Epidermal melanocyte (primary cell): ENCODE measurements at regions not wholly inside any gene's neighbourhood (a gene's known extent, or its start where the extent isn't known, plus 50 kb on each side); places are given as distances from the start of the nearest gene placed in this dataset.
"Not testable (repeated sequence)": the region's sequence is repeated elsewhere in the genome, so short reads cannot be mapped to it uniquely, and the experiment has no call there.

Source experiments
- DNase-seq: peaks from one replicate; pipeline ENCODE4 v3.0.0; 2011; ENCODE audit warnings: low spot score; ENCODE audit not compliant: insufficient read length

DNA sequence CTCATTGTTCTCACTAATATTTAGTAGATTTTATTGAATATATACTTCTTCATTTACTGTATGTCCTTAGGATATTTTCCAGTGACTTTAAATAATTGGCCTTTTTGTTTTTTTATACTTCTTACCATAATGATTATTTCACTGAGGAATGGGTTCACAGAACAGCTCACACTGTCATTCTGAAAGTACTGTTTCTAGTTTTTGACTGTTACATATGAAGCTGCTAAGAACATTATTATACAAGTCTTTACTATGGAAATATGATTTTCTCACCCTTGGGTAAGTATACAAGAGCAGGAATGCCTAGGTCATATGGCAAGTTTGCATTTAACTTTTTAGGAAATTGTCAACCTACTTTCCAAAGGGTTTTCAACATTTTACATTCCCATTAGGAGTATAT is 343.1 kb downstream of the CCER1 start:
- DNase-seq, result no peak

DNA sequence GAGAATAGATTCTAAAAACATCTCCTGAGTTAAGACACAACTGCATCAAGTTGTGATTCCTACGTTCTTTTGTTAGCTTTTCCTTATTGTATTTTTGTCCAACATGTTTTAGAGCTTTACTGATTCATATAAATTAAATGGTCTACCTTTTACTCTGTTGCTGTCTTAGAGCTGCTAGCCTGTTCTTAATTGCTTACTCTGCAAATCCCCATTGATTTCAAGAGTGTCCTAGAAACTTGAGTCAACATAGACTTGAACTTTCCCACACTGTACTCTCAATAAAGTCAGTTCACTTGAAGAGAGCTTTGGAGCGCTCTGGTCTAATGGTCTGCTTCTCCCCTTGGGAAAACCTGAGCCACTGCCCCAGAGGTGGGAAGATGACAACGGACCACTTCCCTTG is 343.9 kb downstream of the CCER1 start:
- no peak for DNase-seq

DNA sequence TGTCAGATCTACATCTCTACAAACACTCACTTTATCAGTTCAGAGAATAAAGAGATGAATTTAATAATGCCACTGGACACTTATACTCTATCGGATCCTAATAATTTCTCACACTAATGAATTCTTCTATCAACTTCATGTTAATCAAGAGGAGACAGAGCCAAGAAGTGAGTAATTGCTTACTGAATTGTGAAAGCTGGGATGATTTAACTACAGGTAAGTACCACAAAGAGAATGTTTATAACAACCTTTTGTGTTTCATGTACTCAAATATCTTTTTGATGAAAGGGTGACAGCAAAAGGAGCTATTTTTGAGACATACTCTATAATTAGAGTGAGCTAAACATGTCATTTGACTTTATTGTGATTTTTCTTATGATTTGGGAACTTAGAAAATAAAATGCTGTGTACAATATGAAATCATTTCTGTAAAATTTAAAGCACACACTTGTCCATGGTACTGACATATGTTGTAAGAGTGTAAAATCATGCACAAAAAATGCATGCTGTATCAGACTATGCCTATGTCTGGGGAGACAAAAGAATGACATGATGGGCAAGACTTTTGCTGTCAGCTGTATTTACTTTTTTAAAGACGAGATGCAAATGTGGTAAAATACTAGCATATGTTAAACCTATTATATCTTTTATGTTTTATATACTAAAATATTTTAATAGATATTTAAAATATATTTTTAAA is 361.2 kb downstream of the CCER1 start:
- no peak for DNase-seq

DNA sequence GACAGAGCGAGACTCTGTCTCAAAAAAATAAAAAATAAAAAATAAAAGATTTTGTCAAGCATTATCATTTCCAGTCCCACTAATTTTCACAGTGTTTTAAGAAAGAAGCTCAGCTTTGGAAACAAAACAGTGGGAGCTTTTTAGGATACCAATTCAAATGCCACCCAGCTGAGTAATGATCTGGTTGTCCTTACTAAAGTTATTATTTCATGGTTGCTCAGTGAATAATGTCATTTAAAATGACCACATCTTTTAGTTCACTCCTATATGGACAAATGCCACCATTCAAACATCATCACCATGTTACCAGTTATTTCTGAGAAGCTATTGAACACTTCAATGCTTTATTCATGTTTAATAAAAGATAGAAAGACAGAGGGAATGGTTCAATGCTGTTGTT is 365.0 kb downstream of the CCER1 start:
- no peak for DNase-seq

DNA sequence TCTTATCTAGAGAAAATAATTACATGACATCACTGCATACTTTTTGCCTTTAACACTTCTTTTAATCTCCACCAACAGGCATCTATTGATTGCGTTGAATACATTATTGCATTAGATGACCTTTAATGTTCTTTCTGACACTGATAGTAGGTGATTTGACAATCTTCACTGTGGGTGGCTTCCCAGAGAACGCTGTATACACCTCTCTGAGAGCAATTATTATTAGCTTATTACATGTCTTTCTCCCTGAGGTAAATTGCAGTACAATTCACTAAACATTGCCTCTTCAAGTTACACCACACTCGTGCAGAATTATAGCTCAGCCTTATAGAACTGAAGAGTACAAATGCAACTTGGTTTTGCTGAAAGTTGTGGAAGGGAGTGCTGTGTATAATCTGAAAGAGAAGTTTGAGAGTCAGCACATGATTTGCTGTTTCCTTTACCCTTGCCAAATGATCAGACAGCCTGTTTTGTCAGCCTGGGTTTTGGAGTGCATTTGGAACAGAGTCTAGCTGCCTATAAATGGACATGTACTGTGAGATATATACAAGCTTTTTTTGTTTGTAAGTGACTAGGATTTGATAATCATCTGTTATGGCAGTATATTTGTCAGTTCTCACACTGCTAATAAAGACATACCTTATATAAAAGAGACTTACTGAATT is 369.2 kb downstream of the CCER1 start:
- no peak for DNase-seq

DNA sequence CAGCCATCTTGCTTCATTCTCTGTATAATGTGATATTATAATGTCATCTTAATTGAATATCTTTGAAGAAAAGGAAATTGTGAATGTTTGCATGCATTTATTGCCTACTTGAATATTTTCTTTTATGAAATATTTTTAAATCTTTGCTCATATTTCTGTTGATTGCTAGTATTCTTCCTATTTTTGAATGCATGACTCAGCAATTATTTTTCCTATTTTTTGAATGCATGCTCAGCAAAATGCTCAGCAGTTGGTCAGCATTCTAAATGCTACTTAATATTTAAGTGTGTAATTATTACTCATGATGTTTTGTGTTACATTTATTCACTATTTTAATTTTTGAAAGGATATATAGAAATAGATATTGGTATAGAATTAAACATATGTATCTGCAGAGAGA is 378.3 kb downstream of the CCER1 start:
- DNase-seq, result no peak

DNA sequence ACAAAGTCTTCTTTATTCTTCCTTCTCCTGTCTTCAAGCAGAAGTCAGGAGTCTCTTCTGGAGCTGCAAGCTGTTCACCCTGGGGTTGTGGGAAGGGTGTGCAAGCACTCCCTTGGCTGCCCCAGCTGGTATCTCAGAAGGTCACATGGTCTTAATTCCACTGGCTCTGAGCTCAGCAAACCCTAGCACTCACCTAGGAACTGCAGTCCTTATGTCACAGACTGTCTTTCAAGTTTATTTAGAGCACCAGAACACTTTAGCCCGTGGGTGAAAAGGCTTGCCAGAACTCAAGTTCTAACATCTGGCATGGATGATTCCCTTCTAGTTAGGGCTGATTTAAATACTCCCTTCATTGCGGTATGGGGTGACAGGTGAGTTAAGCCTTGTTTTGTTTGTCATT is 379.0 kb downstream of the CCER1 start:
- no peak for DNase-seq

DNA sequence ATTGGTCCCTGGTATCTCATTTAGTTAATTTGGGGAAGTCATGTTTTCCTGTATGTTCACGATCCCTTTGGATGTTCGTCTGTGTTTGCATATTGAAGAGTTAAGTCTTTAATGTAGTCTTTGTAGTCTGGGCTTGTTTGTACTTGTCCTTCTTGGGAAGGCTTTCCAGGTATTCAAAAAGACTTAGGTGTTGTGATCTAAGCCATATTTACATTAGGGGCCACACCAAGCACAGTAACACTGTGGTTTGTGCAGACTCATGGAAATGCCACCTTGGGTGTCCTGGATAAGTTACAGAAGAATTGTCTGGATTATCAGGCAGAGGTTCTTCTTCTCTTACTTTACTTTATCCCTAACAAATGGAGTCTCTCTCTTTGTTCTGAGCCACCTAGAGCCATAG is 380.3 kb downstream of the CCER1 start:
- no peak for DNase-seq

DNA sequence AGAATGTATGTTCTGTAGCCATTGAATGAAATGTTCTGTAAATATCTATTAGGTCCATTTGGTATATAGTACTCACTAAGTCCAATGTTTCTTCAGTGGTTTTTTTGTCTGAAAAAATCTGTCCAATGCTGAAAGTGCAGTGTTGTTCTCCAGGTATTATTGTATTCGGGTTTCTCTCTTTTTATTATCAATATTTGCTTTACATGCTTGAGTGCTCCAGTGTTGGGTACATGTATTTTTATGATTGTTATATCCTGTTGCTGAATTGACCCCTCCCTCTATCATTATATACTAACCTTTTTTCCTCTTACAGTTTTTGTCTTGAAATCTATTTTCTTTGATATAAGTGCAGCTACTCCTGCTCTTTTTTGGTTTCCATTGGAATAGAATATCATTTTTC is 382.2 kb downstream of the CCER1 start:
- no peak for DNase-seq

DNA sequence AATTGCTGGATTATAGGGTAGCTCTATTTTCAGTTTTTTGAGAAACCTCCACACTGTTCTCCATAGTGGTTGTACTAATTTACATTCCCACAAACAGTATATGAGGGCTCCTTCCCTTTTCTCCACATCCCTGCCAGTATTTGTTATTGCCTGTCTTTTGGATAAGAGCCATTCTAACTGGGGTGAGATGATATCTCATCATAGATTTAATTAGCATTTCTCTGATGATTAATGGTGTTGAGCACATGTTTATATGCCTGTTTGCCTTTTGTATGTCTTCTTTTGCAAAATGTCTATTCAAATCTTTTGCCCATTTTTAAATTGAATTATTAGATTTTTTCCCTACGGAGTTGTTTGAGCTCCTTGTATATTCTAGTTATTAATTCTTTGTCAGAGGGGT is 385.3 kb downstream of the CCER1 start:
- no peak for DNase-seq

DNA sequence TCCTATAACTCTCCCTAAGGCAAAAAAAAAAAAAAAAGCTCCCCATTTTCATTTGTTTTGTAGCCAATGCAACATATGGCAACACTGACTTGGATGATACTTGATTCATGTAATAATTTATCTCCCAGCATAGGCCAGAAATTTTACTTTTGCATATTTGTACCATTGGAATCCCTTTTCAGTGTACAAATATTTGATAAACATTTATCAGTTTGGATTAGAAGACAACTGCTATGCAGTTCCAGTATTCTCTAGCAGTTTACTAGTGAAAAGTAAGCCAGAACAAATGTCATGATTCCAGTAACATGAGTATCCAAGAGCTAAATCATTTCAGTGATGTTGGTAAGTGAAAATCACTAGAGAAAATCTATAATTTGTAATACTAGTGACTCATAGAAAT is 392.3 kb downstream of the CCER1 start:
- DNase-seq, result no peak

DNA sequence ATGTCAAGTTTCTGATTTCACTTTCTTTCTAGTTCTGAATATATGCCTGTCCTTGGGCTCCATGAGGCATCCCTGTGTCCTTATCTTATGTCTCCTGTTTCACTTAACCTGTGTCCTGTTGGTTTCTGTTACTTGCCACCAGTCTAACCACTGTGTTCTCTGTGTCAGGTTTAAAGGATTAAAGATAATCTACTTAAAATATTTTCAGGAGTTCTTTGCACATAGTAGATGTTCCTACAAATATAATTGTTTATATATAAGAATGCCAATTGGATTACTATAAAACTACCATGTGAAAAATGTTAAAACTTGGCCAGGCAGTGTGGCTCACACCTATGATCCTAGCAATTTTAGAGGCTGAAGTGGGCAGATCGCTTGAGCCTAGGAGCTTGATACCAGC is 406.4 kb downstream of the CCER1 start:
- no peak for DNase-seq

DNA sequence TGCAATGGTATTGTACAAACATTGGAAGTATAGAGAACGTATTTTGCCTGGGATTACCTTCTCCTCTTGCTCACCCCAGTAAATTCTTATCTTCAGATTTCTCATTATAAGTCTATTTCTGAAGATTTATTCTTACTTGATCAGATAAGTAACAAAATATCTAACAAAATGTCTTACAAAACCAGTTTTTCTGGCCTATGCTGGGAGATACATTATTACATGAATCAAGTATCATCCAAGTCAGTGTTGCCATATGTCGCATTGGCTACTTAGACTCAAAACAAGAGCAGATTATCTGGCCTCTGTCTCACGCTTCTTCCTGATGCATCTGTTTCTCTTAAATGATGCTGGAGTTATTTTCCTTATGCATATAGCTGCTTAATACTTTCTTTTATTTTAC is 408.5 kb downstream of the CCER1 start:
- no peak for DNase-seq

DNA sequence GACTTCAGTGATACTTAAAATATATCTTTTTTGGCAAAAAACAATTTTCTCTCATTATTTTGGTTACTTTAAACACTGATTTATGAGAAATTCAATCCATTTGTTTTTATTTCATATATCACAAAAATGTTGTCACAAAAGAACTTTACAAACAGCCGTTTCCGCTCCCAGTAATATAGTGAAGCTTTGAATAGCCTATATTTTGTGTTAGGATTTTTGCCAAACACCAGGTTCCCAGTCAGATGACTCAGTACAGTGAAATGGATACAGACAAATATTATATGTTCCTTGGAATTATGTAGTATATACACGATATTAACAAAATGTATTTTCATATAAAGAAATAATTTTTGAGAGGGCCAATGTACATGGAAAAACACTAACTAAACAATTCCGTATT is 411.1 kb downstream of the CCER1 start:
- DNase-seq, result no peak

DNA sequence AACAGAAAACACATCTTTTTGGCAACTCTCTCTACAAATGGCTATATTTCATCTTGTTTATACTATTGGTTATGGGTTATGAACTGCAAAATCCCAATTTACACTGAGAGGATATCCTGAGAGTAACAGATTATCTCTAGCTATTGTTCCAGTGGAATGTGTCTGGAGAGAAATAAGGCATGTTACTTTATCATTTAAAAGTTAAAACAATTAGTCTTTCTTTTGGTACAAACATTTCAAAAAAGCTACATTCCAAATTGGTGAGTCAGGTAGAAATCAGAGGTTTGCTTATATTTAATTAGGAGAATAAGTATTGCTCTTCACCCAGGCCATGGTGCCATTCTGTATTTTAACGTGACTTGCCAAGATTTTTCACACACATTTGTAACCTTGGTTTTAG is 411.6 kb downstream of the CCER1 start:
- DNase-seq, result peak; percentile 15

DNA sequence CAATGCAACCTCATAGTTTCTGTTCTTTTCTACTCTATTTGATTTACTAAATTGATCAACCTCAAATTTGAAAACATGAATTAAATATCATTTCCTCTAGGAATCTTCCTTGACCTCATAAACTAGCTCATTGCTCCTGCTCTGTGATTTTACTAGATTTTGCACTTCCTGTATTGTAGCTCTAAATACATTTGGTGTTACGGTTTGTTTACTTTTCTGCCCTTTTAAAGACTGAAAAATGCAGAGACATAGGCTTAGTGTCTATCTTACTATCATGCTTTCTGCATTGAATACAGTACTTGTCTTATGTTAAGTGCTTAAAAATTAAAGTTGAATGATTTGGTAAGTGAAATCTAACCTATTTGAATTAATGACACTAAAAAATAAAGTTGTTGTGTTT is 412.1 kb downstream of the CCER1 start:
- not testable (repeated sequence) for DNase-seq

DNA sequence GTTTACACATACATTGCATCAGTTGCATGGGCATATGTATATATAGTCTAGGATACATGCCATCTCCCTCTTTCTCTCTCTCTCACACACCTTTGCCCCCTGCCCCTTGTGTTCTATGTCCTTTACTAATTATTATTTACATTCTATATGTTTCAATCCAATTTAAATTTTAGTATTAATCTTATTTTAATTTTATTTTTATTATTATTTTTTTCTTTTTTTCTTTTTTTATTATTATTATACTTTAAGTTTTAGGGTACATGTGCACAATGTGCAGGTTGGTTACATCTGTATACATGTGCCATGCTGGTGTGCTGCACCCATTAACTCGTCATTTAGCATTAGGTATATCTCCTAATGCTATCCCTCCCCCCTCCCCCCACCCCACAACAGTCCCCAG is 421.1 kb downstream of the CCER1 start:
- not testable (repeated sequence) for DNase-seq

DNA sequence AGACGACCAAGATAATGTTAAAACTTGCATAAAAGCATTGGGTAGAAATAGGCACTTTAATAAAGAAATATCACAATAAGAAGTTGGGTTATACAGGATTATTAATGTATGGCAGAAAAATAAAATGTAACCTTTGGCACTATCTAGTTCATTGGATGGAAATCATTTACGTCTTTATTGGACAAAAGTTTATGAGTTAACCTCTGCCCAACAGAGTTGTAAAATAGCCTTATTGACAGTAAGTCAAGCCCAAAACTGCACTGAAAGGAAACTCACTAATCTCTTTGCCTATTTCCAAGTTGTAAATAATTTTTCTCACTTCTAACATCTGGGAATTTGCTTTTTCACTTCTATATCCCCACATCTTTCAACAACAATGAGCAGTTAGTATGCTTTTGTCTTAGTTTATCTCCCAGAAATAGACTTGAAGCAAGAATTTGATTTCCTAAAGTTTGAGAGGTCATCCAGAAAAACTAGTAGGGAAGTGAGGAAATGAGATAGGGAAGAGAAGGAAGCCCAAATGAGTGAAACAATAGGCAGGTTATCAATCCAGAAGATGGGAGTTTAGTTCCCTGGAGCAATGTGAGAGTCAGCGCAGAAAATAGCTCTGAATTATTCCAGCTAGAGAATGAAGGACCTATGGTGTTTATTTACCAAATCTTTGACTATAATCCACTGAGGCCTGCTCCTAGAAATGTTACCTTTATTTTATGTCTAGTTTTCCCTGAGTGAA is 434.8 kb downstream of the CCER1 start:
- DNase-seq, result no peak

DNA sequence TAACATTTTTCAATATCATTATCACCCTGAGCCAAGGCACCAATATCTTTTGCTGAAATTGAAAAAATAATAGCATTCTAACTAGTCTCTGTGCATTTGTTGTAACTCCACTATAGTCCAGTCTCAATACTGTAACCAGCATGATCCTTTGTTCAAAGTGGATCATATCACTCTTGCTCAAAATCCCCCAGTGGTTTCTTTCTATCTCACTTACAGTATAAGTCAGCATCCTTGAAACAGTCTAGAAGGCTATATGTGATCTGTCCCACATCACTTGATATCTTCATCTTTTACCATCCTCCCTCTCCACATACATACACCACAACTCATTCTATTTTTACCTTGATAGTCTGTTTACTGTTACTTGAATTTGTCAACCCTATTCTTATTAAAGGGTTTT is 435.7 kb downstream of the CCER1 start:
- DNase-seq, result no peak

DNA sequence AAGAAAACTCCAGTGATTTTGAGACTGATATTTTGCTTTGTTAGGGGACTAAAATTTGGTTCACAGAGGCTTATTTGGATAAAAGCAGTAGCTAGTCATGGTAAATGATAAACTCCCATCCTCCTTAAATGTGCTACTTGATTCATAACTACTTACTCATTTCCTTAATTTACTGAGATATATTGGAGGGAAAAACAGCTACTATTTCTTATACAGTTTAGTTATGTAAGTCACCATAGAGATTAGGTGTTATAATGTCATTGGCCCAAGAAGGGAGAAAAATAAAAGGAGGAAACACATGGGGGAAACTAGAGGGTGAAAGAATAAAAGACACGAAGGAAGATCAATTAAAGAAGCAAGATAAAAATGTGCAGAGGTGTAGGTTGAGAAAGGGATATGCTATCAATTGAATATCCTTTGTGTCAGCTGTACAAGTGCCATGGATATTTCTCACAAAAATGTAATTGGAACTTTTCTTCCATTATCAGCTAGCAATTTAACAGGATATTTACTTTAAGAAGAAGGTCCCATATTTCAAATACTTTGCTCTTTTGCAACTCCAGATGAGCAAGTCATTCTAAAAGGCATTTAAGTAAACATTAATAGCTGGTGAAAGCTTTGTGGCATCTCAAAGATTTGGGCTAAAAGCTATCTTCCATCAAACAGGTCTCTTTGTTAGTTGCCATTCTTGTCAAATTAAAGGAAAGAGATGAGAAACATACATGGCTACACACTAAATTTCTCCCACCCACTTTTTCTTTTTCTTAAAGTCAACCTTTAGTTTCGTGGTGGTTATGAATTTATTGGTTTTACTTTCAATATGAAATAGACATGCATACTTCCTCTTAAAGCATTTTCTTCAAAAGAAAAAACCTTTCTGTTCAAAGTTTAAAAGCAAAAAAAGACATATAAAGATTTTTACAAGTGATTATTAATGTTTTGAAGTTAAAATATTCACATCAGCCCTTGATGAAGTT is 439.5 kb downstream of the CCER1 start:
- DNase-seq, result no peak

DNA sequence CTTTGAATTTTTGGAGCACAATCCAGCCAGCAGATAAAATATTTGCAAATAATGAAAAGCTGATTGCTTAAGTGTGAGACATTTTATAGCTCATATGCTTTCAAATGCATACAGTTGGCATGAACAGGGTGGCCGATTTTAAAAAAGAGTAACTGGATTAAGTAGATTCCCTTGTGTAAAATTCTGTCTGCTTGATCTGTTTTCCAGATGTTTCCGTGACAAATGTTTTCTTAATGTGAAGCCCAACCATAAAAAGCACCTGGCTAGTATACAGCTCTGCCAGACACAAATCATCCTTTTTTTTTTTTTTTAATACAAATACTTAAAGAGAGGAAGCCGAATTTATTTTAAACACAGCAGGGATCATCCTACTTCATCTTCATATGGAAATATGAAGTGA is 440.7 kb downstream of the CCER1 start:
- no peak for DNase-seq

DNA sequence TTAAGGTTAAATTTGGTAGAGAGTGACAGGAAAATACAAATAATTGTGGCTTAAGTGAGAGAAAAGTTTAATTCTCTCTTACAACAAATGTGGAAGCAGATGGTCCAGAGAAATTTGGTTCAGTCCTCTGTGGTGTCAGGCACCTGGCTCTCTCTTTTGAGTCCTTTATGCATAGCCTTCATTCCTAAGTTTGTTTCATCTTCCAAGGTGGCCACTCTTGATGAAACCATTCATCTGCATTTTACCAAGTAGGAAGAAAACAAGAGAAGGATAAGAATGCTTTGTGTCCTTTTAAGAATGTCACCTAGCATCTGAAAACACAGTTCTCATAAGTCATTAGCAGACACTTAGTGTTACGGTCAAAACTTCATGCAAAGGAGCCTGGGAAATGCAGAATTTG is 442.5 kb downstream of the CCER1 start:
- no peak for DNase-seq
